ENCODE measurements at regions not wholly inside any gene's neighbourhood (a gene's known extent, or its start where the extent isn't known, plus 50 kb on each side); places are given as distances from the start of the nearest gene placed in this dataset.

GRCh38 chr11:122268601-122269130, 152.7 kb upstream of the BLID start:
- no peak for DNase-seq

- DNase-seq: no peak
Measured at GRCh38 chr11:122267602-122268001, 151.6 kb upstream of the BLID start.

- no peak for DNase-seq
Measured at GRCh38 chr11:122265981-122266380, 150.0 kb upstream of the BLID start.

- DNase-seq: no peak
Measured at GRCh38 chr11:122264121-122264520, 148.1 kb upstream of the BLID start.

GRCh38 chr11:122261546-122261945, 145.5 kb upstream of the BLID start:
- DNase-seq: no peak

GRCh38 chr11:122259195-122259821, 143.3 kb upstream of the BLID start:
- no peak for DNase-seq

- DNase-seq: no peak
Measured at GRCh38 chr11:122258446-122259194, 142.6 kb upstream of the BLID start.

GRCh38 chr11:122253589-122254231, 137.7 kb upstream of the BLID start:
- no peak for DNase-seq

GRCh38 chr11:122248939-122249338, 132.9 kb upstream of the BLID start:
- DNase-seq: no peak

- no peak for DNase-seq
Measured at GRCh38 chr11:122248131-122248530, 132.1 kb upstream of the BLID start.

- no peak for DNase-seq
Measured at GRCh38 chr11:122246874-122247273, 130.9 kb upstream of the BLID start.

- no peak for DNase-seq
Measured at GRCh38 chr11:122242731-122243130, 126.7 kb upstream of the BLID start.

- no peak for DNase-seq
Measured at GRCh38 chr11:122241566-122241965, 125.6 kb upstream of the BLID start.

GRCh38 chr11:122240638-122241037, 124.6 kb upstream of the BLID start:
- DNase-seq: no peak

GRCh38 chr11:122235615-122236014, 119.6 kb upstream of the BLID start:
- DNase-seq: no peak

- DNase-seq: no peak
Measured at GRCh38 chr11:122234780-122235179, 118.8 kb upstream of the BLID start.

- no peak for DNase-seq
Measured at GRCh38 chr11:122234257-122234656, 118.2 kb upstream of the BLID start.

- DNase-seq: no peak
Measured at GRCh38 chr11:122232985-122233384, 117.0 kb upstream of the BLID start.

GRCh38 chr11:122230385-122230755, 114.4 kb upstream of the BLID start:
- DNase-seq: no peak

- no peak for DNase-seq
Measured at GRCh38 chr11:122229481-122230384, 113.7 kb upstream of the BLID start.

GRCh38 chr11:122229078-122229477, 113.1 kb upstream of the BLID start:
- no peak for DNase-seq

- DNase-seq: no peak
Measured at GRCh38 chr11:122226810-122227379, 110.9 kb upstream of the BLID start.

GRCh38 chr11:122224867-122225266, 108.9 kb upstream of the BLID start:
- DNase-seq: no peak

Data from activated naive CD4-positive, alpha-beta T cell treated with anti-CD3 and anti-CD28 coated beads, Interleukin-2, amount 50 U/mL, for 16 hours (primary cell).